HFFc6 (cell line): ENCODE measurements at regions not wholly inside any gene's neighbourhood (a gene's known extent, or its start where the extent isn't known, plus 50 kb on each side); places are given as distances from the start of the nearest gene placed in this dataset.

Experiments
- DNase-seq: peaks from one replicate; pipeline ENCODE4 v3.0.0-alpha.2; 2018
- H3K27ac Mint-ChIP-seq: 2 replicates; pipeline ENCODE4 v1.8.0; 2020; ENCODE audit warnings: mild to moderate bottlenecking, mixed read lengths
- H3K27me3 Mint-ChIP-seq: 2 replicates; pipeline ENCODE4 v1.8.0; 2021; ENCODE audit warnings: mild to moderate bottlenecking, moderate library complexity, mixed read lengths; ENCODE audit not compliant: insufficient read depth
- H3K36me3 Mint-ChIP-seq: 2 replicates; pipeline ENCODE4 v1.8.0; 2021; ENCODE audit warnings: low read depth, mixed read lengths
- H3K4me1 Mint-ChIP-seq: 2 replicates; pipeline ENCODE4 v1.8.0; 2020; ENCODE audit warnings: low read depth, mixed read lengths
- H3K4me3 Mint-ChIP-seq: 2 replicates; pipeline ENCODE4 v1.8.0; 2020; ENCODE audit warnings: mild to moderate bottlenecking, moderate library complexity, mixed read lengths
- H3K9me3 Mint-ChIP-seq: 2 replicates; pipeline ENCODE4 v1.8.0; 2020; ENCODE audit warnings: mild to moderate bottlenecking, mixed read lengths
- TF ChIP-seq, protein P1 (sequence below): fragments of 200-600 bp; sonication (generic); IDR thresholded peaks from 2 replicates; pipeline ENCODE4 v1.5.0; 2021; ENCODE audit warnings: antibody characterized with exemption, mild to moderate bottlenecking

- no peaks in the 10 kb centered on the region for H3K36me3 Mint-ChIP-seq
- H3K27ac Mint-ChIP-seq, result no peak overlapping the region
- TF ChIP-seq, protein P1, sequence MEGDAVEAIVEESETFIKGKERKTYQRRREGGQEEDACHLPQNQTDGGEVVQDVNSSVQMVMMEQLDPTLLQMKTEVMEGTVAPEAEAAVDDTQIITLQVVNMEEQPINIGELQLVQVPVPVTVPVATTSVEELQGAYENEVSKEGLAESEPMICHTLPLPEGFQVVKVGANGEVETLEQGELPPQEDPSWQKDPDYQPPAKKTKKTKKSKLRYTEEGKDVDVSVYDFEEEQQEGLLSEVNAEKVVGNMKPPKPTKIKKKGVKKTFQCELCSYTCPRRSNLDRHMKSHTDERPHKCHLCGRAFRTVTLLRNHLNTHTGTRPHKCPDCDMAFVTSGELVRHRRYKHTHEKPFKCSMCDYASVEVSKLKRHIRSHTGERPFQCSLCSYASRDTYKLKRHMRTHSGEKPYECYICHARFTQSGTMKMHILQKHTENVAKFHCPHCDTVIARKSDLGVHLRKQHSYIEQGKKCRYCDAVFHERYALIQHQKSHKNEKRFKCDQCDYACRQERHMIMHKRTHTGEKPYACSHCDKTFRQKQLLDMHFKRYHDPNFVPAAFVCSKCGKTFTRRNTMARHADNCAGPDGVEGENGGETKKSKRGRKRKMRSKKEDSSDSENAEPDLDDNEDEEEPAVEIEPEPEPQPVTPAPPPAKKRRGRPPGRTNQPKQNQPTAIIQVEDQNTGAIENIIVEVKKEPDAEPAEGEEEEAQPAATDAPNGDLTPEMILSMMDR, result no peak
- DNase-seq, result no peak
- H3K9me3 Mint-ChIP-seq, result no peaks in the 10 kb centered on the region
- no peak overlapping the region for H3K4me3 Mint-ChIP-seq
- peaks cover 13% of the 10 kb centered on the region for H3K27me3 Mint-ChIP-seq
- H3K4me1 Mint-ChIP-seq, result no peaks in the 10 kb centered on the region
Observed at GRCh38 chr7:81068-81925, 111.1 kb upstream of the FAM20C start.

- H3K4me3 Mint-ChIP-seq, result no peak overlapping the region
Observed at GRCh38 chr7:81926-82756, 110.2 kb upstream of the FAM20C start.

GRCh38 chr7:82757-83155 is 109.6 kb upstream of the FAM20C start:
- DNase-seq, result no peak
- no peaks in the 10 kb centered on the region for H3K36me3 Mint-ChIP-seq
- no peak overlapping the region for H3K27ac Mint-ChIP-seq
- H3K27me3 Mint-ChIP-seq, result peaks cover 13% of the 10 kb centered on the region
- H3K9me3 Mint-ChIP-seq, result no peaks in the 10 kb centered on the region
- no peaks in the 10 kb centered on the region for H3K4me1 Mint-ChIP-seq
- TF ChIP-seq, protein P1, result no peak
- H3K4me3 Mint-ChIP-seq, result no peak overlapping the region

More at GRCh38 chr7:81926-82756, 110.2 kb upstream of the FAM20C start:
- Mint-ChIP-seq H3K27ac (no peak overlapping the region), H3K9me3 (no peaks in the 10 kb centered on the region), H3K27me3 (peaks cover 13% of the 10 kb centered on the region), H3K36me3 (no peaks in the 10 kb centered on the region), H3K4me1 (no peaks in the 10 kb centered on the region)
- TF ChIP-seq, protein P1, result no peak
- no peak for DNase-seq

- Mint-ChIP-seq H3K4me3 (no peak overlapping the region), H3K36me3 (no peaks in the 10 kb centered on the region), H3K27me3 (peaks cover 13% of the 10 kb centered on the region), H3K9me3 (no peaks in the 10 kb centered on the region), H3K27ac (no peak overlapping the region), H3K4me1 (peaks cover 4% of the 10 kb centered on the region)
- TF ChIP-seq, protein P1, result no peak
- no peak for DNase-seq
Observed at GRCh38 chr7:83441-83840, 108.9 kb upstream of the FAM20C start.

- Mint-ChIP-seq H3K4me3 (no peak overlapping the region), H3K27ac (no peak overlapping the region), H3K9me3 (no peaks in the 10 kb centered on the region), H3K27me3 (peaks cover 13% of the 10 kb centered on the region), H3K4me1 (peaks cover 10% of the 10 kb centered on the region), H3K36me3 (no peaks in the 10 kb centered on the region)
- TF ChIP-seq, protein P1, result no peak
- no peak for DNase-seq
Observed at GRCh38 chr7:83861-84632, 108.3 kb upstream of the FAM20C start.
